Cardiac fibroblast (primary cell): ENCODE measurements at regions not wholly inside any gene's neighbourhood (a gene's known extent, or its start where the extent isn't known, plus 50 kb on each side); places are given as distances from the start of the nearest gene placed in this dataset.

Experiments
- DNase-seq, 2 donors: peaks; one replicate each; pipeline versions ENCODE4 v3.0.0 to v3.0.0-alpha.2; 2010; ENCODE audit warnings: low read depth in 2 of 2
- H3K4me3 ChIP-seq, 2 donors: replicated peaks in 1 of 2; 1 replicate in 1 of 2; 2 replicates in 1 of 2; pipeline ENCODE4 v1.5.1; 2011; ENCODE audit warnings: low read depth in 2 of 2, low read length in 2 of 2, mild to moderate bottlenecking in 2 of 2, moderate library complexity in 1 of 2
- TF ChIP-seq, protein P1 (sequence below): IDR thresholded peaks from one replicate; pipeline ENCODE4 v1.5.1; 2011; ENCODE audit warnings: low read depth, mild to moderate bottlenecking, low read length, inconsistent platforms

DNA sequence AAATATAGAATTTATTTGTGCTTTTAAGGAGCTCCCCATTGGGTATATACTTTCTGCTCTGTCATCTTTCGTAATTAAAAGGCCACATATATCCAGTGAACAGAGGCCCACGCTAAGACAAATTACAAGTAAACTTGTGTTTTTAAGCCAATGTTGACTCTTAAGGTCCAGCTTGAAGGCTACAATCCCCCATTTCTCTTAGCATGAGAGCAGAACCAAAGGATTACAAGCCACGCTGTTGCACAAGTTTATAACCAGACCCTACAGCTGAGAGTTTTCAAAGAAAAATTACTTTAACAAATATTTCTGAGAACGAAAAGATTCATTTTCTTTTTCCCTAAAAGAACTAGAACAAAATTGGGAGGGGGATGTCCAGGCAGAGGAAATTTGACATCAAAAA is 471.0 kb downstream of the TXNL1 start:
- H3K4me3 ChIP-seq, result no peak overlapping the region
- TF ChIP-seq, protein P1, sequence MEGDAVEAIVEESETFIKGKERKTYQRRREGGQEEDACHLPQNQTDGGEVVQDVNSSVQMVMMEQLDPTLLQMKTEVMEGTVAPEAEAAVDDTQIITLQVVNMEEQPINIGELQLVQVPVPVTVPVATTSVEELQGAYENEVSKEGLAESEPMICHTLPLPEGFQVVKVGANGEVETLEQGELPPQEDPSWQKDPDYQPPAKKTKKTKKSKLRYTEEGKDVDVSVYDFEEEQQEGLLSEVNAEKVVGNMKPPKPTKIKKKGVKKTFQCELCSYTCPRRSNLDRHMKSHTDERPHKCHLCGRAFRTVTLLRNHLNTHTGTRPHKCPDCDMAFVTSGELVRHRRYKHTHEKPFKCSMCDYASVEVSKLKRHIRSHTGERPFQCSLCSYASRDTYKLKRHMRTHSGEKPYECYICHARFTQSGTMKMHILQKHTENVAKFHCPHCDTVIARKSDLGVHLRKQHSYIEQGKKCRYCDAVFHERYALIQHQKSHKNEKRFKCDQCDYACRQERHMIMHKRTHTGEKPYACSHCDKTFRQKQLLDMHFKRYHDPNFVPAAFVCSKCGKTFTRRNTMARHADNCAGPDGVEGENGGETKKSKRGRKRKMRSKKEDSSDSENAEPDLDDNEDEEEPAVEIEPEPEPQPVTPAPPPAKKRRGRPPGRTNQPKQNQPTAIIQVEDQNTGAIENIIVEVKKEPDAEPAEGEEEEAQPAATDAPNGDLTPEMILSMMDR, result no peak
- no peak for DNase-seq

DNA sequence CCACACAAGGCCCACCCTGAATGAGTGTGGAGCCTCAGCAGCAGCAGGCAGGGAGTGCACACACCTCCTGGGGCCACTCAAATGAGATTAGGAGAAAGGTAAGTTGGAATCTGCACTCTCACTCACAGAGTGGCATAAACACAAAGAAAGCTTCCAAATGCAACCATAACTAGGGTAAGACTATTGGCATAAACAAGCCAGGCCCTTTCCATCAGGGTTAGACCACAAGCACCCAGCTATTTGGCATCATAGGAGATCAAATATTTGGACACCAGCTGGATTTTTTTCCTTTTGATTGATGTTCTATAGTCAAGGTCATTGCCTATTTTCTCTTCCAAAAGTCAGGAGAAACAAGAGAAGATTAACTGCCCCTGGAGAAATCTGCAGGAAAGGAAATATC is 471.5 kb downstream of the TXNL1 start:
- TF ChIP-seq, protein P1, result no peak
- DNase-seq, result no peak
- no peak overlapping the region for H3K4me3 ChIP-seq

DNA sequence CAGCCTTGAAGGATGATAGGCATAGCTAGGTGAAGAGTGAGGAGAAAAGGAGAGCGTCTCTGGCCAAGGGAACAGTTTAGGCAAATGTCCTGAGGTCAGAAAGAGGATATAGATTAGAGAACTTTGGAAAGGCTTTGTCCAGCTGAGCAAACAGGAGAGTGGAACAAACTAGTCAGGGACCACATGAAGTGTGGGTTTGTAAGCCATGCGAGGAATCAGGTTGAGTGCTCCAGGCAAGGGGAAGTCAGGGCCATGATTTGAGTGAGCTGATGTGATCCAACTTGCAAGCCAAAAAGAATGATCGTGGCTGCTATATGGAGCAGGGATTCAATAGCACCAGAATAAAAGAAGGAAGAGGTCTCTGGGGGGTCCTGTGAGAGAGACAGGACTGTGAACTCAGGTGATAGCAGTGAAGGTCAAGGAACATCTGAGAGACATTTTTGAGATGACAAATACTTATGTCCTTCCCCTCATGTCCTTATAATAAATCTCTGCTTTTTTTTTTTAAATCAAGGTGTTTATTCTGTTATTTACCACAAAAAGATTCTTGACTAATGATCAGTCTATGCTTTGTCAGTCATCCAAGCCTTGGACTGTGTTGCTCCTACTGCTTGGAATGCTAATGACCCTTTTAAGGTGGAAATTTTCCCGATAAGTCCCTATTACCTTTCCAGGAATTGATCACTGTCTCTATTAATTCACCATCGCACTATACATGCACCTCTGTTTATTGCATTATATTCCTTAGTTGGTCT is 472.6 kb downstream of the TXNL1 start:
- TF ChIP-seq, protein P1, result no peak
- DNase-seq, result no peak

DNA sequence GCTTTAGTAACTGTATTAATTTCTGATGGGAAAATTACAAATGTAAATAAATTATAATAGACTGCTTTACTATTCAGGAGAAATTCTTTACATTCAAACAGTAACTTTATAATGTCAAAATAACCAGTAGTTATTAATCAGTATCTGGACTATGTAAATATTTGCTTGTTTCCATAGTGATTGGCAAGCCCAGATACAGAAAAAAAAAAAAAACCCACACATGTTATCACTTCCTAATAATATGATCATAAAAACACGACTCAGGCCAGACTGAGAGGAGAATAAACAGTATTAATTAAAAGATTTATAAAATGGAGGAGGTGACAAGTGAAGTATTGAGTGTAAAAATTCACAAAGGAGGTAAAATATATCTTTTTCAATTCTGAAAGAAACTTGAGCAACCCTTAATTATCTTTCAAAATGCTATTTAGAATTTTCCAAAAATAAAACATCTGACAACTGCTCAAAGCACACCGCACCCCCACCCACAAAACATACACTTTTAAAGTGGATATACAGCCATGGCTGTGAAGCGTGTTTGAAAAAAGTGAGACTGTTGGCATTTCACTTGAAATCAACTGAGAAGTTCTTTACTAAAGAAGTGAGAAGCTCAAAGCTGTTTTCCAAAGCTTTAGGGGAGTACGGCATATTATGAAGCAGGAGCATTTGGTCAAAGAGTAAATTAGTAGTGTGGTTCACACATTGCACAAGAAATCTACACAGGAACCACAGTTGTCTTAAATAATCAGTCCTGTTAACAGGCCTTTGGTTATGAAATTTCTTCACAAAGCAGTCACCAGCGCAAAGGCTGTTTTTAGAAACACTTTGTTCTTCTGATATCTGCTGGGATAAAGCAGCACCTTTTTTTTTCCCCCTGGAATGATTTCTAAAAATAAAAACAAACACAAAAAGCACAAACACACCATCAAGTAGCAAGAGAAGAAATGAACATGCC is 475.8 kb downstream of the TXNL1 start:
- no peak overlapping the region for H3K4me3 ChIP-seq
- DNase-seq, result peak; percentile 19 to 58
- TF ChIP-seq, protein P1, result no peak

More for the DNA sequence above, 472.6 kb downstream of the TXNL1 start:
- no peak overlapping the region for H3K4me3 ChIP-seq

DNA sequence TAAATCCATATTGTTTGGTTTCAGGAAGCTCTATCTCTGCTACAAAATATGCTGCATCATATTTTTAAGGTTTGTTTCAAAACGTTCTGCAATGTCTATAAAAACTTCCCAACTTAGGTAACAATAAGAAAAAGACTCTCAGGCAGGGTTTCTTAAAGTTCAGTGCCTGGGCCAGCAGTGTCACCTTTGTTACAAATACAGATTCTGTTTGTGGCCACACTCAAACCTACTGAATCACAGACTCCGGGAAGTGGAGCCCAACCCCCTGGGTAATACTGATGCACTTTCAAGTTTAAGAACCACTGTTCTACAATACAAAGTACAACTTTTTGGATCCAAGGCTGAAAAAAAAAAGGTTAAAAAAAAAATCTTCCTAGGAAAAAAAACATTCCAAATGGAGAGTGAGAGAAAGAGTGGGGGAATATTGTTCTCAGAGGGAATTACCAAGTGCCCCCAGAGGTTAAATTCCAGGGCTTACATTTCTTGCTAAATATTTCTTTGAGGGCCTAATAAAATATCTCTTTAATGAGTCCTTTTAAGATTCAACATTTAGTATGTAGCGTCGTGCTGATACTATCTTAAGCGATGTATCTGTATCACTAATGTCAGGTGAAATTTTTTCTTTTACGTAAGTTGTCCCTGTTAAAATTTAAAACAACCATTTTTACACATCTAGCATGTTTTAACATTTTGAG is 476.7 kb downstream of the TXNL1 start:
- no peak overlapping the region for H3K4me3 ChIP-seq
- TF ChIP-seq, protein P1, result no peak
- peak; percentile 25 to 39 for DNase-seq

DNA sequence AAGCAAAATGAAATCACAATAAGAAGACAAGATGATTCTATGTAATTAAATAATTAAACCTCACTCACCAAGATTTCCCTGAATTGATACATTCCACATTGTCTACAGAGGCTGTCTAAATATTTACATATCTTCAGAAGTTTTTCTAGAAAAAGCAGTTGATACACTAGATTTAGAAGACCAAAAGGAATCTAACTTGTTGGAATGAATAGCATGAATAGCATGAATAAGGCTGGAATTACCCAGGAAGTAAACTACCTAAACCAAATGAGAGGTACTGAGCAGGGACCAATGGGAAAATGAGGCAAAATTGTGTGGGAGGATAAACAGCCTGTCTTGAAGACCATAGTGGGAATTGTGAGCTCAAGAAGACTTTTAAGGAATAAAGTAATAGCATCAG is 479.7 kb downstream of the TXNL1 start:
- TF ChIP-seq, protein P1, result no peak
- H3K4me3 ChIP-seq, result no peak overlapping the region
- no peak for DNase-seq
